ENCODE measurements at regions not wholly inside any gene's neighbourhood (a gene's known extent, or its start where the extent isn't known, plus 50 kb on each side); places are given as distances from the start of the nearest gene placed in this dataset.

DNA sequence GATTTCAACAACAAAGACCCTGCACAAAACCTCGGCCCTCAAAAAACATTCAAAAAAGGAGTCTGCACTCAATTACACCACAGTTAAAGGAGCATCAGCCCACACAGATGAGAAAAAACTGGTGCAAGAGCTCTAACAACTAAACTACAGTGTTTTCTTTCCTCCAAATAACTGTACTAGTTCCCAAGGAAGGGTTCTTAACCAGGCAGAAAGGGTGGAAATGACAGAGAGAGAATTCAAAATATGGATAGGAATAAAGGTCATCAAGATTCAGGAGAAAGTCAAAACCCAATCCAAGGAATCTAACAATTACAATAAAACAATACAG, 176.4 kb upstream of the TRPC4 start:
- no peaks in the 10 kb centered on the region for H3K36me3 Mint-ChIP-seq (ENCODE audit: low read depth)
- POLR2A ChIA-PET, result no interaction called here
- intact Hi-C loops (cut with DNase I, micrococcal nuclease), result no loop called here

DNA sequence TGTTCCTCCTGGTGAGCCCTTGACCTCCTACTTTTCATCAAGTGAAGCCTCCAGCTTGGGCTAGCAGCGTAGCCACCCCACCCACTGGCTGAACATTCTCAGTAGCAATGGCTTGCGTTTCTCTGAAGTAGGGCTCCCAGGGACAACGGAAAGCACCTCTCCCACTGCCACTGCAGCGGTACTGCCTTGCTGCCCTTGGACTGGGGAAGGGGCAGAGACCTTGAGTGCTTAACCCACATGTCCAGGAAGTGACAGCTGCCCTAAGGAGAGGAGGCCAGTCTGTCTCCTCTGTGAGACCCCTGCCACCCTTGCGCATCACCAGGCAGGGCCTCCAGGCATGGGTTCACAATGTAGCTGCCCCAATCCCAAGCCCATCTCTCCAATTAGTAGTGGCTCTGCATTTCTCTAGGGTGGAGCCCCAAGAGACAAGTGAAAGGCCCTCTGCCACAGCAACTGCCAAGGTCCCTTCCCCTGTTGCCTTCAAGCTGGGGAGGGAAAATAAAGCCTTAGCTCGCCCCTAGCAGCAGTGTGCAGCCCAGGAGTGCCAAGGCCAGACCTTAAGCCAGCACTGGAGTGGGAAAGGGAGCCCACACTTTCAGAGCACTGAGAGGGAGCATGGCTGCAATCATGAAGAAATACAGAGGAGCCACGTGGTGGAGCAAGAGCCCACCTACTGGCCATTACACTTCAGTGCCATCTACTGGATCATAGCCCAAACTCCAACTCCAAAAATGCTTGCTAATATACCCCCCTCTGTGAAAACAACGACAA, 175.9 kb upstream of the TRPC4 start:
- ATAC-seq (no peak), DNase-seq (no peak)
- peaks cover 12% of the 10 kb centered on the region for H3K9me3 Mint-ChIP-seq (ENCODE audit: low read depth)
- intact Hi-C loops (cut with DNase I, micrococcal nuclease), result no loop called here
- H3K36me3 Mint-ChIP-seq (ENCODE audit: low read depth), result no peaks in the 10 kb centered on the region
- no peak overlapping the region for H3K4me3 Mint-ChIP-seq
- H3K27ac Mint-ChIP-seq, result no peak overlapping the region
- no peaks in the 10 kb centered on the region for H3K27me3 Mint-ChIP-seq
- CTCF ChIA-PET, result no interaction called here
- POLR2A ChIA-PET, result no interaction called here
- no peaks in the 10 kb centered on the region for H3K4me1 Mint-ChIP-seq

More for the DNA sequence above, 176.4 kb upstream of the TRPC4 start:
- Mint-ChIP-seq H3K9me3 (ENCODE audit: low read depth) (peaks cover 12% of the 10 kb centered on the region), H3K27ac (no peak overlapping the region), H3K4me3 (no peak overlapping the region), H3K4me1 (no peaks in the 10 kb centered on the region), H3K27me3 (no peaks in the 10 kb centered on the region)
- no peak for DNase-seq
- no peak for ATAC-seq
- CTCF ChIA-PET, result no interaction called here

- peaks cover 12% of the 10 kb centered on the region for H3K9me3 Mint-ChIP-seq (ENCODE audit: low read depth)
- intact Hi-C loops (cut with DNase I, micrococcal nuclease), result no loop called here
- ATAC-seq (no peak), DNase-seq (no peak)
- H3K27me3 Mint-ChIP-seq, result no peaks in the 10 kb centered on the region
- H3K36me3 Mint-ChIP-seq (ENCODE audit: low read depth), result no peaks in the 10 kb centered on the region
- H3K4me3 Mint-ChIP-seq, result no peak overlapping the region
- POLR2A ChIA-PET, result no interaction called here
- H3K27ac Mint-ChIP-seq, result no peak overlapping the region
- CTCF ChIA-PET, result no interaction called here
- H3K4me1 Mint-ChIP-seq, result no peaks in the 10 kb centered on the region
Measured at GRCh38 chr13:38044067-38044466, 174.5 kb upstream of the TRPC4 start.

DNA sequence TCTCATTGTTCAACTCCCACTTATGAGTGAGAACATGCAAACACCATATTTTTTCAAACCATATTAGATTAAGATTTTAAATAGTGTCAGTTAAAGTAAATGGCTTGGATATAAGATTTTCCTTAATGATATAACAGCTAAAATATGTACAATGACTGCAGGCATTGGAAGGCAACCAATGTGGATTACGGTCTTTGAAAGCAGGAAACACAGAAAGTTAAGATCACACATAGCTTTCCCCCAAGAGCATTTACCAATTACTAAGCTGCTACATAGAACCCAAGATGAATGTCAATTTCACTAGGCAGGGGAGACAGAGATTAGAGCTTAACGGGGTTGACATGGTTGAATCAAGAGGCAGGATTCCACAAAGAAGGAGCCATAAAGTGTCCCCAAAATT, 173.2 kb upstream of the TRPC4 start:
- CTCF ChIA-PET, result no interaction called here
- ATAC-seq, result no peak
- H3K4me1 Mint-ChIP-seq, result no peaks in the 10 kb centered on the region
- POLR2A ChIA-PET, result no interaction called here
- no peak overlapping the region for H3K4me3 Mint-ChIP-seq
- intact Hi-C loops (cut with DNase I, micrococcal nuclease), result no loop called here
- DNase-seq, result no peak
- peaks cover 12% of the 10 kb centered on the region for H3K9me3 Mint-ChIP-seq (ENCODE audit: low read depth)
- no peaks in the 10 kb centered on the region for H3K27me3 Mint-ChIP-seq
- no peaks in the 10 kb centered on the region for H3K36me3 Mint-ChIP-seq (ENCODE audit: low read depth)
- H3K27ac Mint-ChIP-seq, result no peak overlapping the region

DNA sequence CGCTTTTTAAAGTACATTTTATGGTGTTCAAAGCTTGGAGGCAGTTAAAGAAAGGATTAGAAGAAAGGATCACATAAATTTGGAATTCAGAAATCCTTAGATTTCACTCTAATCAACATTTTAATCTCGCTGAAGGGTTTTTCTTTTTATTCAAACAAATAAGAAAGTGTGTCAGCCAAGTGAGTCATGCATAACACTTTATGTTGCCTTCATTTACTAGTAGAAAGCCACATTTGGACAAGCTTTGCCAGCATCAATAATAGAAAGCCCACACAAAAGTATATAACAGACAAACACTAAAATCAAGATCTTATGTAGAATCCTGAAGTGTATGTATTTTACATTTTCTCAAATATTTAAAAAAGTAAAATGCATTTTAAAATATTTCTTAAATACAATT, 154.9 kb upstream of the TRPC4 start:
- Mint-ChIP-seq H3K27ac (no peak overlapping the region), H3K9me3 (ENCODE audit: low read depth) (peaks cover 16% of the 10 kb centered on the region), H3K4me3 (no peak overlapping the region), H3K36me3 (ENCODE audit: low read depth) (no peaks in the 10 kb centered on the region), H3K27me3 (no peaks in the 10 kb centered on the region), H3K4me1 (no peaks in the 10 kb centered on the region)
- ATAC-seq (no peak), DNase-seq (no peak)
- CTCF ChIA-PET, result no interaction called here
- intact Hi-C loops (cut with DNase I, micrococcal nuclease), result no loop called here
- POLR2A ChIA-PET, result no interaction called here

DNA sequence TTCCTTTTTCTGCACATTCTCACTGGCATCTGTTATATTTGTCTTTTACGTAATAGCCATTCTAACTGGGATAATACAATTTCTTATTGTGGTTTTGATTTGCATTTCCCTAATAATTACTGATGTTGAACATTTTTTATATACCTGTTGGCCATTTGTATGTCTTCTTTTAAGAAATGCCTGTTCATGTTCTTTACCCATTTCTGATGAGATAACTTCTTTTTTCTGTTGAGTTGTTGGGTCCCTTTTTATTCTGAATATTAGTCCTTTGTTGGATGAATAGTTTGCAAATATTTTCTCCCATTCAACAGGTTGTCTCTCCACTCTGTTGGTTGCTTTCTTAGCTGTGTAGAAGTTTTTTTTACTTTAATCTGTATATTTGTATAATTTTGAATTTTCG, 147.7 kb upstream of the TRPC4 start:
- no peak overlapping the region for H3K4me3 Mint-ChIP-seq
- ChIA-PET CTCF (no interaction called here), POLR2A (no interaction called here)
- no peaks in the 10 kb centered on the region for H3K27me3 Mint-ChIP-seq
- no peaks in the 10 kb centered on the region for H3K4me1 Mint-ChIP-seq
- no peak for DNase-seq
- H3K27ac Mint-ChIP-seq, result no peak overlapping the region
- ATAC-seq, result no peak
- peaks cover 17% of the 10 kb centered on the region for H3K9me3 Mint-ChIP-seq (ENCODE audit: low read depth)
- H3K36me3 Mint-ChIP-seq (ENCODE audit: low read depth), result no peaks in the 10 kb centered on the region
- intact Hi-C loops (cut with DNase I, micrococcal nuclease), result no loop called here

GRCh38 chr13:38013676-38014075, 144.1 kb upstream of the TRPC4 start:
- ChIA-PET POLR2A (no interaction called here), CTCF (interaction anchor here (0.8 kb wide), 1 partner anchor 14 kb away, joined by 4 read pairs; no protein-coding TSS in a partner anchor)
- H3K4me1 Mint-ChIP-seq, result no peaks in the 10 kb centered on the region
- no peaks in the 10 kb centered on the region for H3K27me3 Mint-ChIP-seq
- no peak overlapping the region for H3K4me3 Mint-ChIP-seq
- intact Hi-C loops (cut with DNase I, micrococcal nuclease), result no loop called here
- peaks cover 7% of the 10 kb centered on the region for H3K9me3 Mint-ChIP-seq (ENCODE audit: low read depth)
- DNase-seq (no peak), ATAC-seq (no peak)
- no peaks in the 10 kb centered on the region for H3K36me3 Mint-ChIP-seq (ENCODE audit: low read depth)
- H3K27ac Mint-ChIP-seq, result no peak overlapping the region

DNA sequence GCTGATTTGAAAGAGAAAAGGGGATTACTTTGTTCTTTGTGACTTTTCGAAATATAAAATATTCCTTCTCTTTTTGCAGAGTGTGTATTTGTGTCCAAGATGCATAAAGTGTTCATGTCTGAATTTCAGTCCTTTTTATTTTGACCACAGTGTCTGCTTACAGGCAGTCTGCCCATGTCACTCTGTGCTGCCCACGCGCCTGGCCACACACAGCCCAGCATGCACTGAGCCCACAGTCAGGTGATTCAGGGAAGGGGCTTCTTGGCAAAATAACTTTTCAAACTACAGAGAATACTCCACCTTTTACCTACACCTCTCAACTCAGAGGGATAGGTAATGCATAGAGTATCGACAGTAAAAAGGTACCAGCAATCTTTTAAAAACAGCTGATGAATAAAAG, 142.5 kb upstream of the TRPC4 start:
- Mint-ChIP-seq H3K27ac (no peak overlapping the region), H3K36me3 (ENCODE audit: low read depth) (no peaks in the 10 kb centered on the region), H3K4me1 (no peaks in the 10 kb centered on the region), H3K4me3 (no peak overlapping the region), H3K9me3 (ENCODE audit: low read depth) (peaks cover 2% of the 10 kb centered on the region), H3K27me3 (no peaks in the 10 kb centered on the region)
- no peak for DNase-seq
- intact Hi-C loops (cut with DNase I, micrococcal nuclease), result no loop called here
- CTCF ChIA-PET, result no interaction called here
- ATAC-seq, result no peak
- POLR2A ChIA-PET, result no interaction called here

DNA sequence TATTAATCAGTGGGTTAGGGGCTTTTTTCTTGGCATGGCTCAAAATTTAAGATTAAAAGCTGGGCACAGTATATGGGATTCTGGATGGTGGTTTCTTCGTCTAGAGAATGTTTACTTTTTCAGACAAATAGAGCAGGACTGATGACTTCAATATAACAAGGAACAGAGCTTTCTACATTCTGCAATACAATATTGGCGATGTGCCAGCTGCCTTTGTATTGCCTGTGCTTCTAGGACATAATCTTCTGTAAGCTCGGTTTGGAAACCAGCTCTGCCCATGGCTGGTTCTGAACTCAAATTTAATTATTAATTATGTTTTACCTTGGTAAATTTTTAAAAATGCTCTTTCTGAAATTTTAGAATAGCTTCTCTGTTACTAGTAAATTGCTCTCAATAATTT, 139.1 kb upstream of the TRPC4 start:
- Mint-ChIP-seq H3K36me3 (ENCODE audit: low read depth) (no peaks in the 10 kb centered on the region), H3K27me3 (no peaks in the 10 kb centered on the region), H3K4me3 (no peak overlapping the region), H3K9me3 (ENCODE audit: low read depth) (peaks cover under 1% of the 10 kb centered on the region), H3K27ac (no peak overlapping the region), H3K4me1 (no peaks in the 10 kb centered on the region)
- intact Hi-C loops (cut with DNase I, micrococcal nuclease), result no loop called here
- ATAC-seq (no peak), DNase-seq (no peak)
- CTCF ChIA-PET, result no interaction called here
- POLR2A ChIA-PET, result no interaction called here

GRCh38 chr13:38002606-38003005, 133.0 kb upstream of the TRPC4 start:
- intact Hi-C loops (cut with DNase I, micrococcal nuclease), result no loop called here
- no peak for ATAC-seq
- no peak overlapping the region for H3K27ac Mint-ChIP-seq
- POLR2A ChIA-PET, result no interaction called here
- no peaks in the 10 kb centered on the region for H3K9me3 Mint-ChIP-seq (ENCODE audit: low read depth)
- H3K36me3 Mint-ChIP-seq (ENCODE audit: low read depth), result no peaks in the 10 kb centered on the region
- H3K27me3 Mint-ChIP-seq, result no peaks in the 10 kb centered on the region
- CTCF ChIA-PET, result no interaction called here
- no peak for DNase-seq
- no peak overlapping the region for H3K4me3 Mint-ChIP-seq
- H3K4me1 Mint-ChIP-seq, result no peaks in the 10 kb centered on the region

GRCh38 chr13:37997641-37998040, 128.1 kb upstream of the TRPC4 start:
- H3K36me3 Mint-ChIP-seq (ENCODE audit: low read depth), result no peaks in the 10 kb centered on the region
- no peaks in the 10 kb centered on the region for H3K4me1 Mint-ChIP-seq
- intact Hi-C loops (cut with DNase I, micrococcal nuclease), result no loop called here
- ChIA-PET POLR2A (no interaction called here), CTCF (no interaction called here)
- H3K9me3 Mint-ChIP-seq (ENCODE audit: low read depth), result no peaks in the 10 kb centered on the region
- DNase-seq (no peak), ATAC-seq (no peak)
- no peaks in the 10 kb centered on the region for H3K27me3 Mint-ChIP-seq
- no peak overlapping the region for H3K27ac Mint-ChIP-seq
- no peak overlapping the region for H3K4me3 Mint-ChIP-seq

DNA sequence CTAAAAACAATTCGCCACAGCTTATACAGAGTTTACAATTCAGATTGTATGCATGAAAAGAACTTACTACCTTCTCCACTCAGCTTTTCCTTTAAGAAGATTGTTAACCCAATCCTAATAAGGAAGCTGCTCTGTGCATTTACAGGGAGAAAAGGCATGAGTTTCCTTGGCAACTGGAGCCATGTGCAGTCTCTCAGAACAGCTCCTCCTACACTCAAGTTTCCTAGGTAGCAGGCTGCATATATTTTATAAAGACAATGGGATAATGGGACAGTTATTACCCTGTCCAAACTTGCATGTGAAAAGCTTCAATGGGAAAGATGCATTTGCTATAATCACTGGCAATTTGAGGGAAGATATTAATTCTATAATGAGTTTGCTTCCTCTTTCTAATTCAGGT, 125.5 kb upstream of the TRPC4 start:
- Mint-ChIP-seq H3K27me3 (no peaks in the 10 kb centered on the region), H3K27ac (no peak overlapping the region), H3K4me1 (no peaks in the 10 kb centered on the region), H3K36me3 (ENCODE audit: low read depth) (no peaks in the 10 kb centered on the region), H3K9me3 (ENCODE audit: low read depth) (no peaks in the 10 kb centered on the region), H3K4me3 (no peak overlapping the region)
- CTCF ChIA-PET, result interaction anchor here (0.7 to 0.8 kb wide), 2 partner anchors 66 to 928 kb away, joined by 3 to 5 read pairs; no protein-coding TSS in a partner anchor
- no peak for ATAC-seq
- intact Hi-C loops (cut with DNase I, micrococcal nuclease), result no loop called here
- no peak for DNase-seq
- POLR2A ChIA-PET, result no interaction called here

GRCh38 chr13:37986811-37987210, 117.2 kb upstream of the TRPC4 start:
- H3K4me3 Mint-ChIP-seq, result no peak overlapping the region
- H3K9me3 Mint-ChIP-seq (ENCODE audit: low read depth), result no peaks in the 10 kb centered on the region
- intact Hi-C loops (cut with DNase I, micrococcal nuclease), result no loop called here
- ChIA-PET CTCF (no interaction called here), POLR2A (no interaction called here)
- no peak for DNase-seq
- no peaks in the 10 kb centered on the region for H3K4me1 Mint-ChIP-seq
- H3K36me3 Mint-ChIP-seq (ENCODE audit: low read depth), result no peaks in the 10 kb centered on the region
- no peak for ATAC-seq
- no peaks in the 10 kb centered on the region for H3K27me3 Mint-ChIP-seq
- H3K27ac Mint-ChIP-seq, result no peak overlapping the region

Data from activated CD4-positive, alpha-beta T cell treated with anti-CD3 and anti-CD28 coated beads for 36 hours (primary cell).